Endothelial cell of umbilical vein (primary cell): ENCODE measurements at regions not wholly inside any gene's neighbourhood (a gene's known extent, or its start where the extent isn't known, plus 50 kb on each side); places are given as distances from the start of the nearest gene placed in this dataset.

Experiments used
- BruUV-seq: library from RNA; stranded (reverse); fragments of 400-500 nt; replicated peaks from 2 replicates; lab custom pipeline; 2021; lab: Mats Ljungman, UMichigan
- CTCF ChIA-PET: fragments of 300-600, 350-600 bp; sonication (Branson Sonifier 250); formaldehyde crosslinking; loops from one replicate; lab custom pipeline; 2021; ENCODE audit warnings: antibody characterized with exemption, inconsistent platforms; lab: Charles Lee
- POLR2A ChIA-PET: fragments of 300-600, 350-600 bp; sonication (Branson Sonifier 250); formaldehyde crosslinking; loops from one replicate; lab custom pipeline; 2021; ENCODE audit warnings: antibody characterized with exemption, inconsistent platforms; lab: Charles Lee
- DNase-seq: peaks from one replicate; pipeline ENCODE4 v3.0.0-alpha.2; 2011; ENCODE audit warnings: low read depth, low spot score
- FAIRE-seq: peaks from 2 replicates; lab custom pipeline; 2011; peaks lifted over from hg19 to GRCh38; lab: Jason Lieb, UNC
- H2AFZ ChIP-seq: 2 replicates; pipeline ENCODE4 v1.6.0; 2012; ENCODE audit warnings: low read depth, low read length, control low read depth, inconsistent platforms
- H3K27ac ChIP-seq: 2 replicates; pipeline ENCODE4 v1.5.1; 2011; ENCODE audit warnings: low read depth, mild to moderate bottlenecking, control low read depth, low read length, moderate library complexity; ENCODE audit not compliant: insufficient read depth
- H3K27me3 ChIP-seq, 2 experiments: 2 replicates each; pipeline versions ENCODE4 v1.6.0 to v1.6.1; 2011; ENCODE audit warnings: low read length in 2 of 2, mixed read lengths in 1 of 2; ENCODE audit not compliant: control insufficient read depth in 2 of 2, insufficient read depth in 2 of 2
- H3K36me3 ChIP-seq, 2 experiments: 2 replicates in 1 of 2; 3 replicates in 1 of 2; pipeline ENCODE4 v1.5.1; 2011; ENCODE audit warnings: low read length in 2 of 2, mild to moderate bottlenecking in 1 of 2, moderate library complexity in 1 of 2; ENCODE audit not compliant: control insufficient read depth in 2 of 2, insufficient read depth in 2 of 2; ENCODE audit errors: extremely low read depth in 1 of 2
- H3K4me1 ChIP-seq: 3 replicates; pipeline ENCODE4 v1.5.1; 2011; ENCODE audit warnings: mild to moderate bottlenecking, low read length; ENCODE audit not compliant: control insufficient read depth, insufficient read depth; ENCODE audit errors: extremely low read depth
- H3K4me2 ChIP-seq: 2 replicates; pipeline ENCODE4 v1.6.1; 2011; ENCODE audit warnings: low read length, control low read depth, mixed read lengths; ENCODE audit not compliant: insufficient read depth
- H3K4me3 ChIP-seq, 3 experiments: fragments of 200-600 bp in 1 of 3; sonication (generic), shearing (Covaris generic) in 1 of 3; replicated peaks in 1 of 3; 2 replicates each; pipeline ENCODE4 v1.5.1; 2011 to 2016; ENCODE audit warnings: control low read depth in 3 of 3, low read length in 3 of 3, mild to moderate bottlenecking in 2 of 3, inconsistent platforms in 1 of 3, low read depth in 1 of 3, moderate library complexity in 1 of 3; ENCODE audit not compliant: insufficient read depth in 1 of 3
- H3K79me2 ChIP-seq: 2 replicates; pipeline ENCODE4 v1.6.0; 2012; ENCODE audit warnings: low read length, inconsistent platforms; ENCODE audit not compliant: control insufficient read depth, insufficient read depth
- H3K9ac ChIP-seq: replicated peaks from 2 replicates; pipeline ENCODE3; 2011; ENCODE audit warnings: low read length, control low read depth; ENCODE audit not compliant: insufficient read depth; ENCODE audit errors: extremely low read depth
- H3K9me1 ChIP-seq: replicated peaks from 3 replicates; pipeline ENCODE4 v1.6.0; 2011; ENCODE audit warnings: mild to moderate bottlenecking, low read length; ENCODE audit not compliant: control insufficient read depth, insufficient read depth; ENCODE audit errors: extremely low read depth
- H3K9me3 ChIP-seq: replicated peaks from 2 replicates; pipeline ENCODE4 v1.5.1; 2012; ENCODE audit warnings: low read length, inconsistent platforms; ENCODE audit not compliant: control insufficient read depth, insufficient read depth
- H4K20me1 ChIP-seq: replicated peaks from 2 replicates; pipeline ENCODE3; 2011; ENCODE audit warnings: mild to moderate bottlenecking, low read length; ENCODE audit not compliant: control insufficient read depth, insufficient read depth; ENCODE audit errors: extremely low read depth
- CTCF ChIP-seq, 2 donors: IDR thresholded peaks; 1 replicate in 1 of 2; 2 replicates in 1 of 2; pipeline ENCODE4 v1.5.1; 2011; ENCODE audit warnings: low read length in 2 of 2, mild to moderate bottlenecking in 2 of 2, moderate library complexity in 2 of 2, control low read depth in 1 of 2, inconsistent platforms in 1 of 2, low read depth in 1 of 2; ENCODE audit not compliant: insufficient read depth in 1 of 2; ENCODE audit errors: extremely low read depth in 1 of 2
- EZH2 ChIP-seq: IDR thresholded peaks from 2 replicates; pipeline ENCODE4 v1.6.1; 2012; ENCODE audit warnings: borderline replicate concordance, low read depth, mild to moderate bottlenecking, moderate library complexity, low read length, inconsistent platforms; ENCODE audit not compliant: severe bottlenecking
- FOS ChIP-seq: IDR thresholded peaks from 2 replicates; pipeline ENCODE4 v1.6.1; 2011; ENCODE audit warnings: mild to moderate bottlenecking, low read length, moderate library complexity, borderline replicate concordance; ENCODE audit not compliant: insufficient read depth
- GATA2 ChIP-seq: IDR thresholded peaks from 2 replicates; pipeline ENCODE4 v1.7.0; 2011; ENCODE audit warnings: low read depth, mild to moderate bottlenecking, moderate library complexity, mixed read lengths, low read length; ENCODE audit not compliant: insufficient read length, insufficient read depth
- JUN ChIP-seq: IDR thresholded peaks from 2 replicates; pipeline ENCODE4 v1.6.1; 2011; ENCODE audit warnings: borderline replicate concordance, low read depth; ENCODE audit not compliant: insufficient read length, insufficient read depth
- MAX ChIP-seq: IDR thresholded peaks from 2 replicates; pipeline ENCODE4 v1.6.1; 2011; ENCODE audit not compliant: insufficient read depth, insufficient read length
- MYC ChIP-seq: IDR thresholded peaks from one replicate; pipeline ENCODE4 v1.6.1; 2011; ENCODE audit warnings: mild to moderate bottlenecking, low read depth, low read length
- POLR2A ChIP-seq: IDR thresholded peaks from 2 replicates; pipeline ENCODE4 v1.6.1; 2012; ENCODE audit warnings: low read depth, mild to moderate bottlenecking, control low read depth, low read length
- POLR2AphosphoS5 ChIP-seq: IDR thresholded peaks from 2 replicates; pipeline ENCODE4 v1.6.1; 2012; ENCODE audit warnings: low read depth, mild to moderate bottlenecking, control low read depth, low read length, moderate library complexity; ENCODE audit not compliant: insufficient read depth
- dilution Hi-C: fragments of 300-500 bp; cut with MboI; formaldehyde crosslinking; loops from one replicate; pipeline ENCODE4 v1.15.0; 2019; ENCODE audit warnings: low sequenced_read_pairs; ENCODE audit not compliant: extremely low pct_ligation_motif_present
- intact Hi-C: fragments of 100-400 bp; cut with micrococcal nuclease; formaldehyde crosslinking; loops from one replicate; pipeline ENCODE4 v1.10.0; 2022

DNA sequence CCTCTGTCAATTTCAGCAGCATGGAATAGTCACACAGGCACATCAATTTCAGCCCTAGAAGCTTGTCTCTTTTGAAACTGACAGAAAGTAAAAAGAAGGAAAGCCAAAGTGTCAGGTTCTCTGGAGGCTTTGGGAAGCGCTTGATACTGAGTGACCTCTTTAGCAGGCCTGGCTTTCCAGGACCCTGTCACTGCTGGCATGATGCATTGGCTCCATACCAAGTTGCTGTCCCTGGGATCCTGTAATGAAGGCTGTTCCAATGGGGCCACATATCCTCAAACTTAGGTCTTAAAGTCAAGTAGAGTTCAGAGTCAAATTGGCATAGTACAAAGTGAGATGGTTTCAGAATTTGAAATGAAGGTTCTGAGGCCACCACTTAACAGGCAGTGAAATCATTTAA, 640.9 kb downstream of the SQOR start:
- no peaks in the 10 kb centered on the region for H3K79me2 ChIP-seq
- dilution Hi-C loops (no loop called here), intact Hi-C loops (no loop called here)
- H3K9ac ChIP-seq, result no peak overlapping the region
- no peak for DNase-seq
- H2AFZ ChIP-seq, result no peak overlapping the region
- H3K9me3 ChIP-seq, result no peaks in the 10 kb centered on the region
- H3K27ac ChIP-seq, result no peak overlapping the region
- H3K4me1 ChIP-seq, result no peaks in the 10 kb centered on the region
- no peak overlapping the region for H3K4me3 ChIP-seq
- TF ChIP-seq EZH2, result no peak
- no peak for TF ChIP-seq POLR2A
- TF ChIP-seq MAX, result no peak
- no peak for TF ChIP-seq JUN
- TF ChIP-seq GATA2, result no peak
- no peak for TF ChIP-seq FOS
- TF ChIP-seq CTCF (IDR thresholded peaks at IDR 0.05; ENCODE audit: extremely low read depth in 1 of 2, insufficient read depth in 1 of 2, low read depth in 1 of 2, low read length in 2 of 2), result no peak
- TF ChIP-seq POLR2AphosphoS5, result no peak
- no peak for TF ChIP-seq MYC
- H4K20me1 ChIP-seq, result no peaks in the 10 kb centered on the region
- ChIA-PET POLR2A (no interaction called here), CTCF (no interaction called here)
- no peaks in the 10 kb centered on the region for H3K27me3 ChIP-seq
- no peak overlapping the region for H3K4me2 ChIP-seq
- H3K36me3 ChIP-seq, result no peaks in the 10 kb centered on the region
- H3K9me1 ChIP-seq, result no peaks in the 10 kb centered on the region
- no TSS peak for BruUV-seq
- FAIRE-seq, result no peak
